Fibroblast of pulmonary artery (primary cell): ENCODE measurements at regions not wholly inside any gene's neighbourhood (a gene's known extent, or its start where the extent isn't known, plus 50 kb on each side); places are given as distances from the start of the nearest gene placed in this dataset.

Source experiments
- DNase-seq: peaks from one replicate; pipeline ENCODE4 v3.0.0-alpha.2; 2010; ENCODE audit warnings: low read depth
- H3K4me3 ChIP-seq: replicated peaks from 2 replicates; pipeline ENCODE4 v1.5.1; 2011; ENCODE audit warnings: low read depth, mild to moderate bottlenecking, control low read depth, low read length, moderate library complexity
- TF ChIP-seq, protein P1 (sequence below): IDR thresholded peaks from 2 replicates; pipeline ENCODE4 v1.5.1; 2011; ENCODE audit warnings: mild to moderate bottlenecking, control low read depth, low read length, inconsistent platforms; ENCODE audit errors: missing control alignments

DNA sequence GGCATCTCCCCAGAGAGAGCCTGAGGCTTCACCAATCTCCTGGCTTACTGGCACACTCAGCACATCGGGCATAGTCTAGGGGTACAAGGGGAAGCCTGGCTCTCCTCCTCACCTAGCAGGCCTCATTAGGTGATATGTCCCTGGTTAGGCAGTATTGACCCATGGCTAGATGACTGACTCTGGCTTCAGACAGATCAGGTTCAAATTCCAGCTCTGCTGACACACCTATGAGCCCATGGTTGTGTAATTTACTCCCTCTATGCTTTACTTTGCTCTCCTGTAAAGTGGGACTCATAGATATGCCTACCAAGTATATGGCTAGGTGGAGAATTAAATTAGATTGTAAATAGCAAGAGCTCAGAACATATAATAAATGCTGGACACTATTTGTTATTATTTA is 157.3 kb upstream of the IRX3 start:
- no peak overlapping the region for H3K4me3 ChIP-seq
- TF ChIP-seq, protein P1, sequence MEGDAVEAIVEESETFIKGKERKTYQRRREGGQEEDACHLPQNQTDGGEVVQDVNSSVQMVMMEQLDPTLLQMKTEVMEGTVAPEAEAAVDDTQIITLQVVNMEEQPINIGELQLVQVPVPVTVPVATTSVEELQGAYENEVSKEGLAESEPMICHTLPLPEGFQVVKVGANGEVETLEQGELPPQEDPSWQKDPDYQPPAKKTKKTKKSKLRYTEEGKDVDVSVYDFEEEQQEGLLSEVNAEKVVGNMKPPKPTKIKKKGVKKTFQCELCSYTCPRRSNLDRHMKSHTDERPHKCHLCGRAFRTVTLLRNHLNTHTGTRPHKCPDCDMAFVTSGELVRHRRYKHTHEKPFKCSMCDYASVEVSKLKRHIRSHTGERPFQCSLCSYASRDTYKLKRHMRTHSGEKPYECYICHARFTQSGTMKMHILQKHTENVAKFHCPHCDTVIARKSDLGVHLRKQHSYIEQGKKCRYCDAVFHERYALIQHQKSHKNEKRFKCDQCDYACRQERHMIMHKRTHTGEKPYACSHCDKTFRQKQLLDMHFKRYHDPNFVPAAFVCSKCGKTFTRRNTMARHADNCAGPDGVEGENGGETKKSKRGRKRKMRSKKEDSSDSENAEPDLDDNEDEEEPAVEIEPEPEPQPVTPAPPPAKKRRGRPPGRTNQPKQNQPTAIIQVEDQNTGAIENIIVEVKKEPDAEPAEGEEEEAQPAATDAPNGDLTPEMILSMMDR, result no peak
- DNase-seq, result no peak

DNA sequence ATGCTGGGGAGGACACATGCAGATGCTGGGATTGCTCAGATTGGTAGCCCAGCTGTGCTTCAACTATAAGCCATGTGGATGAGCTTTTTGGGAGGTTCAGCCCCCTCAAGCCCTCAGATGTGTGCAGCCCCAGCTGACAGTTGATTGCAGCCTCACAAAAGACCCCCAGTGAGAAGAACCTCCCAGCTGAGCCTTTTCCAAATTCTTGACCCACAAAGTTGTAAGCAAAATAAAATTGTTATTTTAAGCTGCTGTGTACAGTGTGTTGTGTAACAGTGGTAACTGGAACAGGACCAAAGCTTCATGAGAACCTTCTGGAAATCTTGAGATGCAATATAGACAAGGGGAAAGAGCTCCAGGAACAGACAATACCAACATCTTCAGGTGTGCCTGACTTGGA is 156.8 kb upstream of the IRX3 start:
- TF ChIP-seq, protein P1, result no peak
- H3K4me3 ChIP-seq, result no peak overlapping the region
- DNase-seq, result no peak

DNA sequence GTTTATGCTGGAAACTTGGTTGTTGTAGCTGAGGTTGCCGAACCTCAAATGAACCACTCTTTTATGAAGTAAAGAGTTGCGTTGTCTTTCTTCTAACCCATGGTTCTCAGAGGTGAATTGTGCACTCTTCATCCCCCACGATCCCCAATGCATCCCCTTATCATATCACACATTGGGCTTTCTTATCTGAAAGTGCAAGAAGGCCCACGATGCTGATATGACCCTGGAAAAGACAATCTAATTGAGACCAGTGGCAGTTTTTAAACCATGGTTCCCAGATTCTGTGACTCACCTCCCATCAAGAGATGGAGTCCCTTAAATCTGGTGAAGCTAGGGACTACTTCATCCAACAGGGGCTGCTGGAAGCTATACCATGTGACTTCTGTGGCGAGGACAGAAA is 156.3 kb upstream of the IRX3 start:
- TF ChIP-seq, protein P1, result no peak
- H3K4me3 ChIP-seq, result no peak overlapping the region
- DNase-seq, result no peak

DNA sequence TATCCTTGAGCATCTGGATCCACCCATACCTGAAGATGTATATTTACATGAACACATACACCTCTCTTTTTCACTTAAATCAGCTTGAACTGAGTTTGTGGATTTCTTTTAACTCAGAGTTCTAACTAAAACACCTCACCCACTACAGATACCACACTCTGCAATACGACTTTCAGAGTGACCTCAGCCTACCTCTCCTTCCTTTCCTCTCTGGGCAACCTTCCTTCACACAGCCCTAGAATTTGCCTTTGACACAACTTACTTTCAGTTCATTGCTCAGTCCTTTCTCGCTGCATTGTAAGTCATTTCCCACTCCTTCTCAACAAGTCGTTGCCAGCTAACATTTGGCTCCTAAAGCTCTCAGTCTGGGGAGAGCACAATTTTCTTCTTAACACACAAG is 151.9 kb upstream of the IRX3 start:
- no peak for DNase-seq
- TF ChIP-seq, protein P1, result no peak
- no peak overlapping the region for H3K4me3 ChIP-seq

DNA sequence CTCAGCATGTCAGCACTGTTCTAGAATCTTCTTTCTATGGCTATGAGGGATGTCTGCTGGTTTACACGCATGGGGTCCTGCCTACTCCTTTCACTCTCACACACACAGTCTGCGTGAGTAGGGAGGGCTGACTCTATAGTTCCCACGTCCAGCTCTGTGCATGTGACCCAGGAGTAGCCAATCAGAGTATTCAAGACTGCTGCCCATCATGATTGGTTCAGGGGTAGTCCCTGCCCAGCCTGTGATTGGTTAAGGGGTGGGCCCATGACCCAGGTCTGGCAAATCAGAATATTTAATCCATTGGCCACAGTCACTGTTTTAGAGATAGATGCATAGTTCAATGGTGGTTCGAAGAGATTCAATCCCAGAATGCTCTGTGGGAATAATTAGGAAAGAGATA is 151.3 kb upstream of the IRX3 start:
- no peak overlapping the region for H3K4me3 ChIP-seq
- TF ChIP-seq, protein P1, result no peak
- DNase-seq, result no peak

DNA sequence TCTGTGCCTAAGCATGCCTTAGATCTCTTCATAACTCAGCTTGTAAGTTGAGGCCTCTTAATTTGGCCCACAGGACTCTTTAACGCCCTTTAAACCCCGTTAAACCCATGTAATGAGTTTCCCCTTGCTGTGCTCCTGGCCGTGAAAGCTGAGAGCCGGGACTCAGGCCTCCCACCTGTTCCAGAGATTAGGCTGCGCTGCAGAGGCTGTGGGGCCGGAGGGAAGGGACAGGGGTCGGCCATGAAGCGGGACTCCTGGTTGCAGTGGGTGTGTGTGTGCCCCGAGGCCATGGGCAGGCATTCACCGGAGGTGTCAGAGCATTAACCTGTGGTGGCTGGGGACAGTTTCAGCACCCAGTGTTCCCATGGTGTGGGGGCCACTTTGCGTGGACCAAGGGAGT is 150.8 kb upstream of the IRX3 start:
- no peak overlapping the region for H3K4me3 ChIP-seq
- TF ChIP-seq, protein P1, result no peak
- DNase-seq, result no peak

DNA sequence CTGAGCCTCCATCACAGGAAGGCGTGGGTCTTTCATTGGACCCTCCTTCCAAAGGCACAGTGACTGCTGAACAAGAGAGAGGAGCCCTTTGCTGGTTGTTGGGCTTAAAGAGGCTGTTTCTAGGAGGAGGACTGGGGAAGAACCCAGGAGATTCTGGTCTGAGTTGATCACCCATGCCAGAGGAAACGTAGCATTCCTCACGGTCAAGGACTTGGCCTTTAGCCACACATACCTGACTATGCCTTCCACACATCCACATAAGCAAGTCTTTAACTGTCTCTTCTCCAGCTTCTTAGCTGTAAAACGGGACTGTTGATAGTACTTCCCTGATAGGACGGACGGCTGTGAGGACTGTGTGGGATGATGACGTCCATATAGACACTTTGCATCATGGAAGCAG is 149.8 kb upstream of the IRX3 start:
- H3K4me3 ChIP-seq, result no peak overlapping the region
- DNase-seq, result no peak
- TF ChIP-seq, protein P1, result no peak
